ENCODE measurements at regions not wholly inside any gene's neighbourhood (a gene's known extent, or its start where the extent isn't known, plus 50 kb on each side); places are given as distances from the start of the nearest gene placed in this dataset.

DNA sequence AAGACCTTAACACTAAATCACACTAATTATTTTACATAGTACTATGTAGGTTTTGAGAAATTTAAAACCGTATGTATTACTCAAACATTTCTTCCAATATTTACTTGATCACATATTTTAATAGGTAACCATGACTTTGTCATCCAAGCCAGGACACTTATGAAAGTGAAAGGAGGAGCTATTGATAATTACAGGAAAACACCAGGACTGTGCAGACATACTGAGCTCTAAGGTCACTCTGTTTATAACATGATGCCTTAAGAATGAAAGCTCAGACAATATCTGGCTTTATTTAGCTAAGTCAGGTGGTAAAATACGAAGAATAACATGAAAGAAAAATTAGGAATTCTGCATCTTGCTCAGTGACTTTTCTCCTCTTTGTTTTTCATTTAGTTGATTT is 216.0 kb upstream of the NANOGP8 start:
- H2AFZ ChIP-seq (ENCODE audit: low read depth, low read length): no peak overlapping the region
- no peak overlapping the region for H3K9ac ChIP-seq (ENCODE audit: insufficient read depth in 1 of 2, low read depth in 2 of 2, low read length in 2 of 2)
- H3K27me3 ChIP-seq (ENCODE audit: control insufficient read depth in 2 of 2, insufficient read depth in 2 of 2, low read length in 2 of 2): no peaks in the 10 kb centered on the region
- no peak overlapping the region for H3K4me2 ChIP-seq (ENCODE audit: insufficient read depth, low read length)
- H4K20me1 ChIP-seq (replicated peaks; ENCODE audit: control insufficient read depth, insufficient read depth, low read length): no peaks in the 10 kb centered on the region
- no peaks in the 10 kb centered on the region for H3K9me1 ChIP-seq (ENCODE audit: control insufficient read depth, insufficient read depth, low read length)
- no TSS peak for BruUV-seq (replicated peaks)
- POLR2A ChIA-PET: no interaction called here
- FAIRE-seq (no peak), DNase-seq (ENCODE audit: extremely low read depth in 1 of 4, low spot score in 3 of 4) (no peak), ATAC-seq (no peak)
- H3K4me1 ChIP-seq (replicated peaks in 1 of 2; ENCODE audit: control insufficient read depth in 2 of 2, insufficient read depth in 2 of 2, low read length in 2 of 2): peaks cover 0 to 6% of the 10 kb centered on the region in 2 experiments; a peak in 1 of 5 replicates
- no peaks in the 10 kb centered on the region for H3K9me3 ChIP-seq (replicated peaks; ENCODE audit: control insufficient read depth, insufficient read depth, low read depth, low read length)
- intact Hi-C loops (cut with micrococcal nuclease): no loop called here
- CTCF ChIA-PET (ENCODE audit: low intra/inter-chr PET ratio): no interaction called here
- in situ Hi-C loops (cut with MboI): no loop called here
- H3K4me3 ChIP-seq: no peak overlapping the region
- no peaks in the 10 kb centered on the region for H3K79me2 ChIP-seq (ENCODE audit: control insufficient read depth, insufficient read depth, low read length)
- 9% methylated on average over 2 of the region's 2 CpGs for WGBS (ENCODE audit: insufficient coverage, low coverage, missing lambda C conversion rate)
- TF ChIP-seq BRCA1 (IDR thresholded peaks at IDR 0.05) (no peak), BRCA1 (CRISPR knock-in tag; IDR thresholded peaks at IDR 0.05) (no peak)
- no peak overlapping the region for H3K27ac ChIP-seq (ENCODE audit: extremely low read depth, low read depth, low read length)
- no peaks in the 10 kb centered on the region for H3K36me3 ChIP-seq (ENCODE audit: control insufficient read depth, insufficient read depth, low read length)

DNA sequence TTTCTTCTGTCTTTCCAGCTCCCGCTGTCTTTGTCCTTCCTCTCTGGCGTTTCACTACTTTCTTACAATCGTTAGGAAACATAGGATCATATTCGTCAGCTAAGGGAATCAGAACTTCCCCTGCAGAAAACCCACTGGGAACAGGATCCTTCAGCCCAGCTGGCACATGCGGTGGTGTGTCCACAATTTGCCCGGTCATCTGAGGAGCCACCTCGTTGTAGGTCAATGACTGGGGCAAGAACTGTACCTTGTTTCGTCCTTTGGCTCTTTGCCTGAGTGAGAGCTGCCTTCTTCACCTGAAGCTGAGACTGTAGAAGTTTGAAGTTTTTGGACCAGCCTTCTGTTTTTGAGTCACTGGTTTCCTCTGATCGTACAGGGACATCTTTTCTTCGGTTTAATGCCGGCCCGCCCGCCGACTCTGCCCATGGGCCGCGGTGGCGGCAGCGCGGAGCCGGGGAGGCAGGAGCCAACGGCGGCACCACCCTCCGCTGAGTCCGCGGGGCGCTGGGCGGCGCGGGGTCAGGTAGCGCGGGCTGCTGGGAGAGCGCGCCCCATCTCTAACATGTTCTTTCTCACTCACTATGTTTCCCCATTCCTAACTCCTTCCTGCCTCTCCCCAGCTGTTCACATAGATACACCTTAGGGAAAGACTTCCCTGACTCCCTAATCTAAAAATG is 214.1 kb upstream of the NANOGP8 start:
- no peaks in the 10 kb centered on the region for H3K9me3 ChIP-seq (replicated peaks; ENCODE audit: control insufficient read depth, insufficient read depth, low read depth, low read length)
- no peak overlapping the region for H3K4me2 ChIP-seq (ENCODE audit: insufficient read depth, low read length)
- WGBS (ENCODE audit: insufficient coverage, low coverage, missing lambda C conversion rate): 63% methylated on average over 30 of the region's 33 CpGs
- H4K20me1 ChIP-seq (replicated peaks; ENCODE audit: control insufficient read depth, insufficient read depth, low read length): no peaks in the 10 kb centered on the region
- H3K4me3 ChIP-seq: no peak overlapping the region
- H2AFZ ChIP-seq (ENCODE audit: low read depth, low read length): peak overlapping the region; percentile 11; the same call in 1 of the 2 replicates
- no peaks in the 10 kb centered on the region for H3K36me3 ChIP-seq (ENCODE audit: control insufficient read depth, insufficient read depth, low read length)
- DNase-seq (ENCODE audit: extremely low read depth in 1 of 4, low spot score in 3 of 4): no peak
- ATAC-seq: no peak
- in situ Hi-C loops (cut with MboI) (loop anchor here (5.0 to 25.0 kb wide), 3 partner anchors 143 to 1838 kb away; partner anchors contain the start of gene NANOGP8), intact Hi-C loops (cut with micrococcal nuclease) (no loop called here)
- H3K4me1 ChIP-seq (replicated peaks in 1 of 2; ENCODE audit: control insufficient read depth in 2 of 2, insufficient read depth in 2 of 2, low read length in 2 of 2): no peaks in the 10 kb centered on the region; a peak in 1 of 5 replicates
- H3K9ac ChIP-seq (ENCODE audit: insufficient read depth in 1 of 2, low read depth in 2 of 2, low read length in 2 of 2): no peak overlapping the region
- H3K9me1 ChIP-seq (ENCODE audit: control insufficient read depth, insufficient read depth, low read length): no peaks in the 10 kb centered on the region
- no peaks in the 10 kb centered on the region for H3K27me3 ChIP-seq (ENCODE audit: control insufficient read depth in 2 of 2, insufficient read depth in 2 of 2, low read length in 2 of 2)
- H3K79me2 ChIP-seq (ENCODE audit: control insufficient read depth, insufficient read depth, low read length): no peaks in the 10 kb centered on the region
- CTCF ChIA-PET (ENCODE audit: low intra/inter-chr PET ratio): no interaction called here
- H3K27ac ChIP-seq (ENCODE audit: extremely low read depth, low read depth, low read length): no peak overlapping the region
- no peak for TF ChIP-seq ZNF282 (CRISPR knock-in tag; IDR thresholded peaks at IDR 0.05)
- no peak for TF ChIP-seq SMAD1 (IDR thresholded peaks at IDR 0.05; ENCODE audit: low read depth, low read length, partially characterized antibody)
- TF ChIP-seq ZNF124 (CRISPR knock-in tag; IDR thresholded peaks at IDR 0.05): no peak
- TF ChIP-seq, protein P1, sequence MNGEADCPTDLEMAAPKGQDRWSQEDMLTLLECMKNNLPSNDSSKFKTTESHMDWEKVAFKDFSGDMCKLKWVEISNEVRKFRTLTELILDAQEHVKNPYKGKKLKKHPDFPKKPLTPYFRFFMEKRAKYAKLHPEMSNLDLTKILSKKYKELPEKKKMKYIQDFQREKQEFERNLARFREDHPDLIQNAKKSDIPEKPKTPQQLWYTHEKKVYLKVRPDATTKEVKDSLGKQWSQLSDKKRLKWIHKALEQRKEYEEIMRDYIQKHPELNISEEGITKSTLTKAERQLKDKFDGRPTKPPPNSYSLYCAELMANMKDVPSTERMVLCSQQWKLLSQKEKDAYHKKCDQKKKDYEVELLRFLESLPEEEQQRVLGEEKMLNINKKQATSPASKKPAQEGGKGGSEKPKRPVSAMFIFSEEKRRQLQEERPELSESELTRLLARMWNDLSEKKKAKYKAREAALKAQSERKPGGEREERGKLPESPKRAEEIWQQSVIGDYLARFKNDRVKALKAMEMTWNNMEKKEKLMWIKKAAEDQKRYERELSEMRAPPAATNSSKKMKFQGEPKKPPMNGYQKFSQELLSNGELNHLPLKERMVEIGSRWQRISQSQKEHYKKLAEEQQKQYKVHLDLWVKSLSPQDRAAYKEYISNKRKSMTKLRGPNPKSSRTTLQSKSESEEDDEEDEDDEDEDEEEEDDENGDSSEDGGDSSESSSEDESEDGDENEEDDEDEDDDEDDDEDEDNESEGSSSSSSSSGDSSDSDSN (IDR thresholded peaks at IDR 0.05; ENCODE audit: borderline replicate concordance in 1 of 2, low read depth in 2 of 2, low read length in 2 of 2): no peak
- TF ChIP-seq, protein P2, sequence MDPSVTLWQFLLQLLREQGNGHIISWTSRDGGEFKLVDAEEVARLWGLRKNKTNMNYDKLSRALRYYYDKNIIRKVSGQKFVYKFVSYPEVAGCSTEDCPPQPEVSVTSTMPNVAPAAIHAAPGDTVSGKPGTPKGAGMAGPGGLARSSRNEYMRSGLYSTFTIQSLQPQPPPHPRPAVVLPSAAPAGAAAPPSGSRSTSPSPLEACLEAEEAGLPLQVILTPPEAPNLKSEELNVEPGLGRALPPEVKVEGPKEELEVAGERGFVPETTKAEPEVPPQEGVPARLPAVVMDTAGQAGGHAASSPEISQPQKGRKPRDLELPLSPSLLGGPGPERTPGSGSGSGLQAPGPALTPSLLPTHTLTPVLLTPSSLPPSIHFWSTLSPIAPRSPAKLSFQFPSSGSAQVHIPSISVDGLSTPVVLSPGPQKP (CRISPR knock-in tag; IDR thresholded peaks at IDR 0.05): no peak
- no peak for TF ChIP-seq ZNF766 (CRISPR knock-in tag; conservative IDR thresholded peaks at IDR 0.05)
- no peak for TF ChIP-seq STAG1 (CRISPR knock-in tag; IDR thresholded peaks at IDR 0.05; ENCODE audit: borderline replicate concordance)
- TF ChIP-seq ZKSCAN3 (CRISPR knock-in tag; IDR thresholded peaks at IDR 0.05): no peak
- TF ChIP-seq CEBPB (tag; IDR thresholded peaks at IDR 0.05): no peak
- no peak for TF ChIP-seq ZC3H8 (IDR thresholded peaks at IDR 0.05)
- TF ChIP-seq SP2 (IDR thresholded peaks at IDR 0.05; ENCODE audit: extremely low read depth, low read depth, low read length, poor library complexity, severe bottlenecking): no peak
- TF ChIP-seq KLF1 (tag; IDR thresholded peaks at IDR 0.05): no peak
- POLR2A ChIA-PET: no interaction called here
- BruUV-seq (replicated peaks): no TSS peak
- FAIRE-seq: no peak
